A549 (cell line): ENCODE measurements at regions not wholly inside any gene's neighbourhood (a gene's known extent, or its start where the extent isn't known, plus 50 kb on each side); places are given as distances from the start of the nearest gene placed in this dataset.

Experiments
- REST ChIP-seq: fragments of 200-600 bp; sonication (generic); IDR thresholded peaks from 2 replicates; pipeline ENCODE4 v1.6.1; 2016; ENCODE audit warnings: antibody characterized with exemption, mild to moderate bottlenecking, moderate library complexity
- TF ChIP-seq, protein P1 (sequence below): fragments of >200 bp; sonication (Bioruptor Twin); formaldehyde crosslinking; IDR thresholded peaks from 3 replicates; pipeline ENCODE4 v1.5.1; 2016

- TF ChIP-seq, protein P1, sequence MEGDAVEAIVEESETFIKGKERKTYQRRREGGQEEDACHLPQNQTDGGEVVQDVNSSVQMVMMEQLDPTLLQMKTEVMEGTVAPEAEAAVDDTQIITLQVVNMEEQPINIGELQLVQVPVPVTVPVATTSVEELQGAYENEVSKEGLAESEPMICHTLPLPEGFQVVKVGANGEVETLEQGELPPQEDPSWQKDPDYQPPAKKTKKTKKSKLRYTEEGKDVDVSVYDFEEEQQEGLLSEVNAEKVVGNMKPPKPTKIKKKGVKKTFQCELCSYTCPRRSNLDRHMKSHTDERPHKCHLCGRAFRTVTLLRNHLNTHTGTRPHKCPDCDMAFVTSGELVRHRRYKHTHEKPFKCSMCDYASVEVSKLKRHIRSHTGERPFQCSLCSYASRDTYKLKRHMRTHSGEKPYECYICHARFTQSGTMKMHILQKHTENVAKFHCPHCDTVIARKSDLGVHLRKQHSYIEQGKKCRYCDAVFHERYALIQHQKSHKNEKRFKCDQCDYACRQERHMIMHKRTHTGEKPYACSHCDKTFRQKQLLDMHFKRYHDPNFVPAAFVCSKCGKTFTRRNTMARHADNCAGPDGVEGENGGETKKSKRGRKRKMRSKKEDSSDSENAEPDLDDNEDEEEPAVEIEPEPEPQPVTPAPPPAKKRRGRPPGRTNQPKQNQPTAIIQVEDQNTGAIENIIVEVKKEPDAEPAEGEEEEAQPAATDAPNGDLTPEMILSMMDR = no peak
- no peak for TF ChIP-seq REST
These were observed 75.5 kb upstream of the IPO9 start for GRCh38 chr1:201753492-201753891.
